HG02938 (cell line): ENCODE measurements at regions not wholly inside any gene's neighbourhood (a gene's known extent, or its start where the extent isn't known, plus 50 kb on each side); places are given as distances from the start of the nearest gene placed in this dataset.
A peak's percentile ranks its signal among the peaks of the same experiment; 100 is the strongest.
"Not testable (repeated sequence)": the region's sequence is repeated elsewhere in the genome, so short reads cannot be mapped to it uniquely, and the experiment has no call there.

ENCODE experiments used
- ATAC-seq: cut with Tn5 transposase; IDR thresholded peaks from one replicate; pipeline ENCODE4 v1.9.1; 2021; ENCODE audit warnings: mild to moderate bottlenecking, moderate library complexity; ENCODE audit not compliant: unreplicated experiment

DNA sequence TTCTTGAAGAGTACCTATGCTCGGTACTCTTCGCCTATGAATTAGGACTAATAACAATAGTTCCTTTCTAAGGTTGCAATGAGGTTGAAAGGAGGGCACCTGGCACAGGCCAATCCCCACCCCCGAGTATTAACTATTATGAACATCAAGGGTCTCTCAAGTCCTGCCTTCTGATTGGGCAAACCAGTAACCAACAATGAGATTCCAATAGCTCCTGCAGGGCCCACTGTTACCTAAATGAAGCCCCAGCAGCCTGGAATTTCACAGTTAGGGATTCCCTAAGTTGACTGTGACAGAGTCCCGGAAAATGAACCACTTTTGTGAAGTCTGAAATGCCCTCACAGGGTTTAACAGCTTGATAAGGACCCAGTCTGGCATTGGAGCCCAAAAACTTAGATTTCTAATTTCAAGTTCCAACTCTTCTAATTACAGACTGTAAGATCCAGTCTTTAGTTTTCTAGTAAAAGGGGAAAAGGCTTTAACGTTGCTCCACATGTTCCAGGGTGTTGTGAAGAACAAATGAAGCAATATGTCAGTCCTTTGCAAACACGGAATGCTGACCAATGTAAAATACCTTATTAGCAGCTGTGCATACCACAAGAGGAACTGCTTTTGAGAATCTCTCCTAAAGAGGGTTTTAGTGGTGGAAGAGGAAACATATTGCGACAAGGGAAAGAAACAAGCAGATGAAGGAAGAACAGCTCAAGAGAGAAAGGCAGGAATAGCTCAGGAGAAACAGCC lies 277.7 kb upstream of the MAP2 start:
- peak; percentile 10 for ATAC-seq

DNA sequence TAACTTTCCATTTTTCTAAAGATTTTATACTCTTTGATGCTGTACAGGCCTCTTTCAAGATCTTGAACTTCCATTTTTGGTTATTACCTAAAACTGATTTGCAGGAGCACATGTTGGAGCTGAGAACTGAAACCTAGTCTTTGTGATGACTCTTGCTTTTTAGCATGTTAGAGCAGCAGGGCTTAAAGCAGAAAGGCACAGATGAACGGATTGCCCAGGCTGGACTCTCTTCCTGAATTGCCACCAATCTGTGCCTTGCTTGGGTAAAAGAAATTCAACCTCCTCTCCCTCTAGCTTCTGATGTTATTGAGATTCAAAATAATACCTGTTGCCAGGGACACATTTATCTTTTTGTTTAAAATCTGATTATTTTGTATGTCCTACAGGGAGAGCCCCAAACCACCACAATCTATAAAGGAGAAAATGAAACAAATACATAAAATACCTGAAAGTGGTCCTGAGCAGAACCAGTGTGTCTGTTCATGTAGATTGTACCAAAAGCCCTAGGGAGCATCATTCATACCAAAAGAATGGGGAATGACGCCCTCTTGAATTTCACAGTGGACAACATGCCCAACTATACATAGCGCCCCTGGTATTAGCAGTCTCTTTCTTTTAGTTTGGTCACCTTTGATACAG lies 277.0 kb upstream of the MAP2 start:
- peak; percentile 55 for ATAC-seq

DNA sequence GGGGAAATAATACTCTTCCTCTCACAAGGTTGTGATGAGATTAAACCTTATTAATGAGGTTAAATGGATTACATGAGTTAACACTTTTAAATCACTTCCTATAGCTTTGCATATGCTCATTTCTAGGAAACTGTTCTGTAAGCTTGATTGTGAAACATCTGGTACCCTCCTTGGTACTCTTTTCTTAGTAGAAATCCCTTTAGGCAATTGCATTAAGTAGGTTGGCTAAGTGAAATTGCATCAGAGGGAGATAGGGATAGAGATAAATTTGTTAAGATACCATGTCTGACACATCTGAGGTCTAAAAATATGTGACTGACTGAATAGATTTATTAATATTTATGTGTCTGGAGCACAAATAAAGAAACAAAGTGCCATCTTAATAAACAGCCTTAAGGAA lies 275.9 kb upstream of the MAP2 start:
- ATAC-seq = no peak

DNA sequence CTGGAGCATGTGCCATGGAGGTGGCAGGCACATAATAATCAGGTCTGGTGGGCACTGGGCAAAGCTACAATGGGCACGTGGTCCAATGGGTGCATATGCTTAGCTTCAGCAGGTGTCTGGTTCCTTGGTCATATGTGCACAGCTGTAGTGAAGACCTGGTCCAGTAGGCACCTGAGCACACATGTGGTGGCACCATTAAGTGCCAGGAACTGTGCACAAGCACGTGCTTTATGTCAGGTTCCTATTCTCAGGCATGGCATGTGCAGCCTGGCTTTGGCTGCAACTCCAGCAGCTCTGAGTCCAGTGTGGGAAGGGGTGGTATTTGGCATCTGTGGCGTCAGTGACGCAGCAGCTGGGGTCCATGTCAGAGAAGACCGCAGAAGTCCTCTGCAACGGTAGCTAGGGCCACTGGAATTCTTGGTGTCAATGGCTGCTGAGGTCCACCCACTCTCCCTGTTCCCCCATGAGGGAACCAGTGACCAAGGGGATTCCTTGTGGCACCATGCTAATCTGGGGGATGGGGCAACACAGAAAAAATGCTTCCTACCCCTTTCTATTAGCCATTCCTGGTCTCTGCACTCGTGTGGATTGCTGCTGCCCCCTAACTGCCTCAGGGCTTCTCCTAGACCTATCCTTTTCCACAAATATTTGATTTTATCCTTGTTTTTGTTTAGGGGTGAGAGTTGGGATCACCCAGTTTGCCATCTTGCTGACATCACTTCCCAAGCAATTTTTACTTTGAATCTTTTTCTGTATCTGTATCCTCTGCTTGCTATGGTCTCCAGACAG lies 262.9 kb upstream of the MAP2 start:
- ATAC-seq = no peak

DNA sequence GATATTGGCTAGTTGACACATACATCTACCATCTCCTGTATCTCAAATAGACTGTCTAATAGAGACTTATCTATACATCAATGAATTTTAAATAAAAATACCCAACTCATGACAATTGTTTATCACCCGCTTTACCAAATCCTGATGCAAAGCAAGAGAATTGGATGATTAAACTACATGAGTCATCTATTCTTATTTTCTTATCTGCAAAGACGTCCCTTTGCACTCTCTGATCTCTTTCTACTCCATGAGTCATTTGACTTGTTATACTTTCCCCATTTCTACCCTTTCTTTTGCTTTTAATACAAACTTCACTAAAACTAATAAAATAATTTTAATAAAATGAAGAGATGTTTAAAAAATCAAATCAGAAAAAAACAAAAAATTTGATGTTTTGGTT lies 261.7 kb upstream of the MAP2 start:
- no peak for ATAC-seq

DNA sequence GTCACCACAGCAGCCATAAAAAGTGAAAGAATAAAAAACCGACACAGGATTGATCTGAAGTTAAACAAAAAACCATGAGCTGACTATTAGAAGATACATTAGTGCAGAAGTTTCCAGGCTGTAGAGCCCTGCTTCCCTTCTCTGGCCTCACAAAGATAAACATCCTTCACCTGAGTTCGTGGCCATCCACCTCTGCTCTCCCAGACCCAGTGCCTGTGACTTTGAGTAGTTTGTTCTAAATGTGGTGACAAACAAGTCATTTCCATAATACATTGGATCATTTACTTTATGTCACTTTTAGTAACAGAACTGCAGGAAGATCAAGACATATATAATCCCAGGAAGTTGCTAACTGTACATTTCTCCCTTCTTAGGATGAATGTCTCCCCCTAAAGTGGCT lies 241.9 kb upstream of the MAP2 start:
- ATAC-seq = no peak

DNA sequence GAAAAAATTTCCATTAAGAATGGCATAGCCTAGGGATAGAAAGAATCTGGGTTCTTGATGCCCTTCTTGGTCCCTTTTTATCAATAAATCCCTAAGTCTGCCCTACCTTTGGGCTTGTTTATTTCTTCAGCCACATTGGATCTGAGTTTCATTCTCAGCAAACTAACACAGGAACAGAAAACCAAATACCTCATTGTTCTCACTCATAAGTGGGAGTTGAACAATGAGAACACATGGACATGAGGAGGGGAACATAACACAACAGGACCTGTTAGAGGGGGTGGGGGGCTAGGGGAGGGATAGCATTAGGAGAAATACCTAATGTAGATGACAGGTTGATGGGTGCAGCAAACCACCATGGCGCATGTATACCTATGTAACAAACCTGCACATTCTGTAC lies 237.0 kb upstream of the MAP2 start:
- ATAC-seq = not testable (repeated sequence)

DNA sequence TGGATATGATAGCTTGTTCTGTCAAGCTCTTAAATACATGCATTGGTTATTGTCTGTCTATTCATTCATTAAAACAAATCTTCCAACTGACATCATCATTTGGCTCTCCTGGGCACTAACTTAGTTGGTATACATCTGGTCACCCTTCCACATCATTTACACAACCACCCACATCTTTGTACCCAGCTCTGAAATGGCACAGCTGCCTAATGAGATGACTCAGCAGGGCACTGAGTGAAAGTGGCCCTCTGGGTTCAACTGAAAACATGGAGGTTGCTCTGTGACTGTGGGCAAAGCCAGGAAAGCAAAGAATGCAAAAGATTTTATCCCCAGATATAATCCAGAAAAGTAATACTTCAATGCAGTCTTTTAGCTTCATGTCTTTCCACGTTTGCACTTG lies 234.0 kb upstream of the MAP2 start:
- no peak for ATAC-seq

DNA sequence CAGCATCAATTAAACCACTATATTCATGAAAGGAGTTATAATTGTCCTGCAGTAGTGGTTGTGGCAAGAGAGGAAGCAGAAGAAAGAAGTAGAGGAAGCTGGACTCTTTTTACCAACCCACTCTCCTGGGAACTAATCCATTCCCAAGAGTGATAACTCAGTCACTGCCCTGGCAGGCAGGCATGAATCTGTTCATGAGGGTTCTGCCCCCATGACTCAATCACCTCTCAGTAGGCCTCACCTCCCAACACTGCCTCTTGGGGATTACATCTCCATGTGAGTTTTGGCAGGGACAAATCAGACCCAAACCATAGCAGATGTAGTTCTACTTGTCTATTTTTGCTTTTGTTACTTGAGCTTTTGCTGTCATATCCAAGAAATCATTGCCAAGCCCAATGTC lies 232.7 kb upstream of the MAP2 start:
- no peak for ATAC-seq

DNA sequence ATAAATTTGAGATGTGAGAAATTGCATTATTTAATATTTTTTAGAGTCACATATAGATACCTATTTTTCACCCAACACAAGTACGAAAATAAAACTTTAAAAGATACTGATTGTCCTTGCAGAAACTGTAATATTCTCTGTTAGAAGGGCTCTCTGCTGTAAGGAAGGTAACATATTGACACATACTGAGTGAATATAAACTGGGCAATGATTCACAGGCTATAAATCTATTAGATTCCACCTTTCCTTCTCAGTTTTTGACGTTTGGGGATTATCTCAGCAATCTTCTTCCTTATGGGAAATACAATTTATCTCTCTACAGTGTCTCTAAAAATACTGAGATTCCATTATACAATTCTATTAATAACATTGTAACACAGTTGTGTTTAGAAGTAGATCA lies 229.1 kb upstream of the MAP2 start:
- no peak for ATAC-seq

DNA sequence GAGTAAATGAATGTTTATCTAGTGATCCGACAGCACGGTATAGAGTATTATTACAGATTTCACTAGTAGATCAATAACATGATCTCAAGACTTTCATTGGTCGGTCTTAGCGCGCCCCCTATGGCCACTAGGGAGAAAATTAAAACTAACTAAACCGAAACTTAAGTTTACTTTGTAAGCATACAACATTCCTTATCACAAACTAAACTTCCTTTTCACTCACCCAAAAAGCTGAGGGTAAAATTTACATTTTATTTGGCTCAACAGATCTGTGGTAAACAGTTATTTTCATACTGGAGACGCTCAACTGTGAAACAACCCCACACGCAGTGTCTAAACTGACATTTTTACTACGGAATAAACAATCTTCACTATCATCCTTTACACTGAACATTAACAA lies 215.6 kb upstream of the MAP2 start:
- peak; percentile 68 for ATAC-seq

DNA sequence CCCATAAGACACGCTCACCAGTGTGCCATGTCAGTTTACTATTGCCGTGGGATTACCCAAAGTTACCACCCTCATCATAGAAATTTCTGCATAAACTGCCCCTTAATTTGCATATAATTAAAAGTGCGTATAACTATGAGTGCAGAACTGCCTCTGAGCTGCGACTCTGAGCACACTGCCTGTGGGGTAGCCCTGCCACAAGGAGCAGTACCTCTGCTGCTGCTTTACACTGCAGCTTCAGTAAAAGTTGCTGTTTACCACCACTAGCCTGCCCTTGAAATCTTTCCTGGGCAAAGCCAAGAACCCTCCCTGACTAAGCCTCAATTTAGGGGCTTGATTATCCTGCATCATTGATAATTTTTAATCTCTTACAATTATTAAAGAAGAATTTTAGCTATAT lies 213.9 kb upstream of the MAP2 start:
- no peak for ATAC-seq

DNA sequence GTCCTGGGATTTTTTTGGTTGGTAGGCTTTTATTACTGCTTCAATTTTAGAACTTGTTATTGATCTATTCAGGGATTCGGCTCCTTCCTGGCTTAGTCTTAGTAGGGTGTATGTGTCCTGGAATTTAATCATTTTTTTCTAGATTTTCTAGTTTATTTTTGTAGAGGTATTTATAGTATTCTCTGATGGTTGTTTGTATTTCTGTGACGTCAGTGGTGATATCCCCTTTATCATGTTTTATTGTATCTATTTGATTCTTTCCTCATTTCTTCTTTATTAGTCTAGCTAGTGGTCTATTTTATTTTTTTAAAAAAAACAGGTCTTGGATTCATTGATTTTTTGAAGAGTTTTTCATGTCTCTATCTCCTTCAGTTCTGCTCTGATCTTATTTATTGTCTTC lies 193.3 kb upstream of the MAP2 start:
- ATAC-seq = no peak

DNA sequence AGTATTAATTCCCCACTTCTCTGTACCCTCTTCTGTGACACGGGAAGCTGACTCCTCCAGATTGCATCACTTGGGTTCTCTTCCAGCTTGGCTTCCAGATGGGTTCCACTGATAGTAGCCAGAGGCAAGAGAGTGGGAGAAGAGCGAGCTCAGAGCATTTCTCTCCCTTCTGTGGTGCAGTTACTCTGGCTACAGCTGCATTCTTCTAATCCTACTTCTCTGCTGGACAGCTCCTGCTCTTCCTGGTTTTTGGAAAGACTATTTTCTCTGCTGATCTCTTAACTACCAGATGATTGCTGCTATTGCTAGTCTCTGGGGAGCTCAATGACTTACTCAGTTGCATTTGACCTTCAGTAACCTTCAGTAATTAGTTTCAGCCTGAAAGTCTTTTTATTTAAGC lies 187.5 kb upstream of the MAP2 start:
- ATAC-seq = no peak

DNA sequence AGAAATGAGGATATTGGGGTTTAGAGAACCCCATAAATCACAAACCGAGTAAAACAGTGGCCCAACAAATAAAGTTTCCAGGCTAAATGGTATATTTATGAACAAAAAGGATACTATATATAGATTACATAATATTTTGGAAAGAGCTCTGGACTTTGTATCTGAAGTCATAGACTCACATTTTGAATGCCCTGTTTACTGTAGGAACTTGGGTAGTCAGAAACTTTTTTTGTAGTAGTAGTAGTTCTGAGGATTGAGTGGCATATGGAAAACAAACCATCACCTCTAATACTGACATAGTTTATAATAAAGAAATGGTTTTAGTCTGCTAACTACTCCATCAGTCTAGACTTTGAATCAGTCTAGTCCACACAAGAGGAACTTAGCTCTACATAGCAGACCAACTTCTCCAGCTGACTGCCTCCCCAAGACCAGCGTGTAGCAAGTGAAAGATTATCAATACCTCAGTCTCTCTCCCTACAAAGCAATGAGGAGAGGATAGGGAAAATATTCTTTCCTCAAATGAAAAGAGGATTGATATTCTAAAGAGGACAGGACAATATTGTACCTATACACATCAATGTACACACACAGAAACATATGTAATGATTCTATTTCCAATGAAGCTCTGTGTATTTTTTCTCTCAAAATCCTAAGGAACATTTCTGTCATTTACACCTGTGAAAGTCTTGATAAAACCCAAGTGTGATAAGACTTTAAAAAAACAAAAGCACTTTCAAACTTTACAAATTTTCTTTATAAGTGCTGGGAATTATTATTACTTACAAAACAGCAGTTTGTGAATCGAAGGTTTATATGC lies 184.9 kb upstream of the MAP2 start:
- no peak for ATAC-seq

DNA sequence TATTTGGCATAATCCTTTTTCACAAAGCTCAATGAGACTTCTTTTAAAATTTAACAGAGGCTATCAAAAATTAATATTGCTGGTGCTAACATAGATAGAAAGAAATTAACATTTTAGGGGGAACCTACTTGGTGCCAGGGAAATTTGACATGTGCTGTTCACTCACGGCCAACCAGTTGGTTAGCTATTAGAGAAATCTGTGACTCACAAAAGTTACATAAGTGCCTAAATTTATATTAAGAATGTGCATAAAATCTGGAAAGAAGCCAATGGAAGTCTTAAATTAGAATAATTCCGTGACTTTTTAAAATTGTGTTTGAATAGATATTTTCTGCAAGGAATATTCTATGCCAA lies 184.3 kb upstream of the MAP2 start:
- ATAC-seq = no peak

DNA sequence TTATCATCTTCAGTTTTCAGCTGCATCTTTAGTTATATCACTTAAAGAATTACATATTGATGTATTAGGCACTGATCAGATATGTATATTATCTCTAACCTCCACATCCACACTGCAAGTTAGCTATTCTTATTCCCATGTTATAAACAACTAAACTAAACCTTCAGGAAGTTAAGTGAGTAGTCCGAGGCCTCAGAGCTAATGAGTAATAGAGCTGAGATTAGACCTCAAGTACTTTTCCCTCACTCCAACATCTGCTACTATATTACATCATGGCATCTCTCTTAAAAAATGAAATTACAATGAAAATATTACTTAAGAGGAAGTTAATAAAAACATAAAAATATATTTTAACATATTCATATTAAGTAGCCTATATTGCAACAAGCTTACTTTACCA lies 183.6 kb upstream of the MAP2 start:
- no peak for ATAC-seq

DNA sequence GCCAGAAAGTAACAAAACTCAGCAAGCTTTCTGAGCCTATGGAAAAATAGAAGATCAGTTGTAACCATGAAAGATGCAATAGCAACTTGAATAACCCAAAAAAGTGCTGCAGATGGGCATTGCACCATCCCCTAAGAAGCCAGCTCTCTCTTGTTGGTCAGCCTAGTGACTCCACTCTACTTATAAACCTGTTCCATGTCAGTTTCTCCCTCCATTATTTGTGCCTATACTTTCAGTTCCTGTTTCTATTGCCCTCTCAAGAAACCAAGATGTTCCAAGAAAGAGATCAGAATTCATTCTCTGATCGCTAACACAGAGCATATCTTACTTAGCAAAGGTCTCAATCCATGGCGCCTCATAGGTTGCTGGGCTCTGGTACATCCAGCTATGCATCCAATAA lies 170.3 kb upstream of the MAP2 start:
- ATAC-seq = no peak

DNA sequence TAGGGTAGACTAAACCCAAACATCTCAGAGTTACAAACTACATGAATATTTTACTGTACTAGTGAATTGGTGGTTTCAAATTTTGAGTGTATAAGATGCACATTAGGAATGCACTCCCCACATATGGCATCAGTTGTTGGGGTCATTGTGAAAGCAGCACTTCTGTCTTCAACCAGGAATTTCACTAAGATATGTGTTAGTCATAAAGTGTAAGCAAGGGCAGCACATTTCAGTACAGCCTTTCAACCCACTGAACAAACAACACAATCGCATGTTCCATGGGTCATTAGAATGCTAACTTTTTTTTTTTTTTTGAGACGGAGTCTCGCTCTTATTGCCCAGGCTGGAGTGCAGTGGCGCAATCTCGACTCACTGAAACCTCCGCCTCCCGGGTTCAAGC lies 164.1 kb upstream of the MAP2 start:
- no peak for ATAC-seq

DNA sequence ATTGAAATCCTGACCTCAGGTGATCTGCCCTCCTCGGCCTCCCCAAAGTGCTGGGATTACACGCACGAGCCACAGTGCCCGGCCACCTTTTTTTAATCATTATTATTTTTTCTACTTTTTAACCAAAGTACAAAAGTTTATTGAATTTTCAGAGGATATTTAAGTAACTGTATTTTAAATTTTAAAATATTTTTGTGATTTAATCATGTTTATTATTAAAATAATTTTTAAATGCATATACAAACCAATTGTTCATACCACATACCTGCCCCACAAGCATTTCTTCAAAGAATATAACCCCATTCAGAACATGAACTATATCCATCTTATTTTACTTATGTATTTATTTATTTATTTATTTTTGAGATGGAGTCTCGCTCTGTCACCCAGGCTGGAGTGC lies 163.6 kb upstream of the MAP2 start:
- ATAC-seq = no peak

DNA sequence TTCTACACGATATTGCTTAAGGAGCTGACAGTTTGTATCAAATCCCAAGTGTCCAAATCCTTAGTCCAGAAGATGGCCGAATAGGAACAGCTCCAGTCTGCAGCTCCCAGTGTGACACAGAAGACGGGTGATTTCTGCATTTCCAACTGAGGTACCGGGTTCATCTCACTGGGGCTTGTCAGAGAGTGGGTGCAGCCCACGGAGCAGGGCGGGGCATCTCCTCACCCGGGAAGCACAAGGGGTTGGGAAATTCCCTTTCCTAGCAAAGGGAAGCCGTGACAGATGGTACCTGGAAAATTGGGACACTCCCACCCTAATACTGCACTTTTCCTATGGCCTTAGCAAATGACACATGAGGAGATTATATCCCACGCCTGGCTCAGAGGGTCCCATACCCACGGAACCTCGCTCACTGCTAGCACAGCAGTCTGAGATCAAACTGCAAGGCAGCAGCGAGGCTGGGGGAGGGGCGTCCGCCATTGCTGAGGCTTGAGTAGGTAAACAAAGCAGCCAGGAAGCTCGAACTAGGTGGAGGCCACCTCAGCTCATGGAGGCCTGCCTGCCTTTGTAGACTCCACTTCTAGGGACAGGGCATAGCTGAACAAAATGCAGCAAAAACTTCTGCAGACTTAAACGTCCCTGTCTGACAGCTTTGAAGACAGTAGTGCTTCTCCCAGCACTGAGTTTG lies 162.3 kb upstream of the MAP2 start:
- not testable (repeated sequence) for ATAC-seq
